ENCODE measurements at regions not wholly inside any gene's neighbourhood (a gene's known extent, or its start where the extent isn't known, plus 50 kb on each side); places are given as distances from the start of the nearest gene placed in this dataset.
"Not testable (repeated sequence)": the region's sequence is repeated elsewhere in the genome, so short reads cannot be mapped to it uniquely, and the experiment has no call there.

- DNase-seq: no peak
These were observed 159.8 kb downstream of the SLITRK1 start for GRCh38 chr13:83722443-83722842.

- DNase-seq: no peak
These were observed 166.2 kb downstream of the SLITRK1 start for GRCh38 chr13:83716121-83716520.

GRCh38 chr13:83714236-83714635 is 168.0 kb downstream of the SLITRK1 start:
- no peak for DNase-seq

GRCh38 chr13:83710133-83710515 is 172.2 kb downstream of the SLITRK1 start:
- no peak for DNase-seq

- no peak for DNase-seq
These were observed 172.7 kb downstream of the SLITRK1 start for GRCh38 chr13:83709426-83710132.

- DNase-seq: no peak
These were observed 180.3 kb downstream of the SLITRK1 start for GRCh38 chr13:83702021-83702420.

GRCh38 chr13:83692800-83693199 is 189.5 kb downstream of the SLITRK1 start:
- DNase-seq: no peak

- no peak for DNase-seq
These were observed 190.3 kb downstream of the SLITRK1 start for GRCh38 chr13:83691966-83692365.

GRCh38 chr13:83681547-83681946 is 200.7 kb downstream of the SLITRK1 start:
- no peak for DNase-seq

- no peak for DNase-seq
These were observed 204.3 kb downstream of the SLITRK1 start for GRCh38 chr13:83677985-83678384.

- DNase-seq: no peak
These were observed 209.7 kb downstream of the SLITRK1 start for GRCh38 chr13:83672612-83673011.

- DNase-seq: no peak
These were observed 214.7 kb downstream of the SLITRK1 start for GRCh38 chr13:83667606-83668005.

GRCh38 chr13:83666141-83666540 is 216.1 kb downstream of the SLITRK1 start:
- DNase-seq: no peak

- DNase-seq: no peak
These were observed 225.0 kb downstream of the SLITRK1 start for GRCh38 chr13:83657281-83657680.

- DNase-seq: not testable (repeated sequence)
These were observed 239.7 kb downstream of the SLITRK1 start for GRCh38 chr13:83642617-83643016.

GRCh38 chr13:83634601-83635000 is 247.7 kb downstream of the SLITRK1 start:
- DNase-seq: peak; percentile 38

GRCh38 chr13:83633746-83634145 is 248.5 kb downstream of the SLITRK1 start:
- no peak for DNase-seq

- DNase-seq: no peak
These were observed 259.9 kb downstream of the SLITRK1 start for GRCh38 chr13:83622422-83622784.

GRCh38 chr13:83621765-83622421 is 260.4 kb downstream of the SLITRK1 start:
- DNase-seq: no peak

GRCh38 chr13:83620530-83621220 is 261.6 kb downstream of the SLITRK1 start:
- no peak for DNase-seq

- no peak for DNase-seq
These were observed 263.3 kb downstream of the SLITRK1 start for GRCh38 chr13:83618966-83619365.

GRCh38 chr13:83613524-83613923 is 268.8 kb downstream of the SLITRK1 start:
- no peak for DNase-seq

GRCh38 chr13:83601539-83601938 is 280.7 kb downstream of the SLITRK1 start:
- DNase-seq: no peak

- no peak for DNase-seq
These were observed 290.2 kb downstream of the SLITRK1 start for GRCh38 chr13:83592095-83592494.
